Ishikawa (cell line): ENCODE measurements at regions not wholly inside any gene's neighbourhood (a gene's known extent, or its start where the extent isn't known, plus 50 kb on each side); places are given as distances from the start of the nearest gene placed in this dataset.

Source experiments
- CEBPB ChIP-seq: IDR thresholded peaks from 2 replicates; pipeline ENCODE4 v1.6.1; 2012
- CREB1 ChIP-seq: IDR thresholded peaks from 2 replicates; pipeline ENCODE4 v1.6.1; 2012; ENCODE audit warnings: low read depth
- EGR1 ChIP-seq: IDR thresholded peaks from 2 replicates; pipeline ENCODE4 v1.6.1; 2012
- EP300 ChIP-seq: IDR thresholded peaks from 2 replicates; pipeline ENCODE4 v1.6.1; 2012; ENCODE audit warnings: borderline replicate concordance
- FOXM1 ChIP-seq: IDR thresholded peaks from 2 replicates; pipeline ENCODE4 v1.6.1; 2012; ENCODE audit warnings: low read depth, borderline replicate concordance
- MAX ChIP-seq: IDR thresholded peaks from 2 replicates; pipeline ENCODE4 v1.6.1; 2012
- NFIC ChIP-seq: IDR thresholded peaks from 2 replicates; pipeline ENCODE4 v1.6.1; 2012
- RAD21 ChIP-seq: IDR thresholded peaks from 2 replicates; pipeline ENCODE4 v1.6.1; 2012; ENCODE audit warnings: low read depth
- TAF1 ChIP-seq: IDR thresholded peaks from 2 replicates; pipeline ENCODE4 v1.6.1; 2012; ENCODE audit warnings: low read depth, mild to moderate bottlenecking
- TCF12 ChIP-seq: IDR thresholded peaks from 2 replicates; pipeline ENCODE4 v1.6.1; 2012; ENCODE audit warnings: low read depth
- TEAD4 ChIP-seq: IDR thresholded peaks from 2 replicates; pipeline ENCODE4 v1.6.1; 2012
- USF1 ChIP-seq: IDR thresholded peaks from 2 replicates; pipeline ENCODE4 v1.6.1; 2012
- YY1 ChIP-seq: IDR thresholded peaks from 2 replicates; pipeline ENCODE4 v1.6.1; 2012; ENCODE audit warnings: low read depth
- ZBTB7A ChIP-seq: IDR thresholded peaks from 2 replicates; pipeline ENCODE4 v1.6.1; 2012; ENCODE audit warnings: low read depth
- TF ChIP-seq, protein P1 (sequence below): IDR thresholded peaks from 2 replicates; pipeline ENCODE4 v1.6.1; 2012; ENCODE audit warnings: low read depth, mild to moderate bottlenecking

- no peak for TF ChIP-seq USF1
- no peak for TF ChIP-seq CEBPB
- no peak for TF ChIP-seq NFIC
- TF ChIP-seq FOXM1: no peak
- no peak for TF ChIP-seq TAF1
- no peak for TF ChIP-seq EGR1
- no peak for TF ChIP-seq RAD21
- TF ChIP-seq, protein P1, sequence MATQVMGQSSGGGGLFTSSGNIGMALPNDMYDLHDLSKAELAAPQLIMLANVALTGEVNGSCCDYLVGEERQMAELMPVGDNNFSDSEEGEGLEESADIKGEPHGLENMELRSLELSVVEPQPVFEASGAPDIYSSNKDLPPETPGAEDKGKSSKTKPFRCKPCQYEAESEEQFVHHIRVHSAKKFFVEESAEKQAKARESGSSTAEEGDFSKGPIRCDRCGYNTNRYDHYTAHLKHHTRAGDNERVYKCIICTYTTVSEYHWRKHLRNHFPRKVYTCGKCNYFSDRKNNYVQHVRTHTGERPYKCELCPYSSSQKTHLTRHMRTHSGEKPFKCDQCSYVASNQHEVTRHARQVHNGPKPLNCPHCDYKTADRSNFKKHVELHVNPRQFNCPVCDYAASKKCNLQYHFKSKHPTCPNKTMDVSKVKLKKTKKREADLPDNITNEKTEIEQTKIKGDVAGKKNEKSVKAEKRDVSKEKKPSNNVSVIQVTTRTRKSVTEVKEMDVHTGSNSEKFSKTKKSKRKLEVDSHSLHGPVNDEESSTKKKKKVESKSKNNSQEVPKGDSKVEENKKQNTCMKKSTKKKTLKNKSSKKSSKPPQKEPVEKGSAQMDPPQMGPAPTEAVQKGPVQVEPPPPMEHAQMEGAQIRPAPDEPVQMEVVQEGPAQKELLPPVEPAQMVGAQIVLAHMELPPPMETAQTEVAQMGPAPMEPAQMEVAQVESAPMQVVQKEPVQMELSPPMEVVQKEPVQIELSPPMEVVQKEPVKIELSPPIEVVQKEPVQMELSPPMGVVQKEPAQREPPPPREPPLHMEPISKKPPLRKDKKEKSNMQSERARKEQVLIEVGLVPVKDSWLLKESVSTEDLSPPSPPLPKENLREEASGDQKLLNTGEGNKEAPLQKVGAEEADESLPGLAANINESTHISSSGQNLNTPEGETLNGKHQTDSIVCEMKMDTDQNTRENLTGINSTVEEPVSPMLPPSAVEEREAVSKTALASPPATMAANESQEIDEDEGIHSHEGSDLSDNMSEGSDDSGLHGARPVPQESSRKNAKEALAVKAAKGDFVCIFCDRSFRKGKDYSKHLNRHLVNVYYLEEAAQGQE: no peak
- no peak for TF ChIP-seq TEAD4
- TF ChIP-seq ZBTB7A: no peak
- TF ChIP-seq EP300: no peak
- no peak for TF ChIP-seq MAX
- TF ChIP-seq YY1: no peak
- no peak for TF ChIP-seq TCF12
- no peak for TF ChIP-seq CREB1
Observed at GRCh38 chr16:87006021-87006420, 311.2 kb downstream of the C16orf95 start.

DNA sequence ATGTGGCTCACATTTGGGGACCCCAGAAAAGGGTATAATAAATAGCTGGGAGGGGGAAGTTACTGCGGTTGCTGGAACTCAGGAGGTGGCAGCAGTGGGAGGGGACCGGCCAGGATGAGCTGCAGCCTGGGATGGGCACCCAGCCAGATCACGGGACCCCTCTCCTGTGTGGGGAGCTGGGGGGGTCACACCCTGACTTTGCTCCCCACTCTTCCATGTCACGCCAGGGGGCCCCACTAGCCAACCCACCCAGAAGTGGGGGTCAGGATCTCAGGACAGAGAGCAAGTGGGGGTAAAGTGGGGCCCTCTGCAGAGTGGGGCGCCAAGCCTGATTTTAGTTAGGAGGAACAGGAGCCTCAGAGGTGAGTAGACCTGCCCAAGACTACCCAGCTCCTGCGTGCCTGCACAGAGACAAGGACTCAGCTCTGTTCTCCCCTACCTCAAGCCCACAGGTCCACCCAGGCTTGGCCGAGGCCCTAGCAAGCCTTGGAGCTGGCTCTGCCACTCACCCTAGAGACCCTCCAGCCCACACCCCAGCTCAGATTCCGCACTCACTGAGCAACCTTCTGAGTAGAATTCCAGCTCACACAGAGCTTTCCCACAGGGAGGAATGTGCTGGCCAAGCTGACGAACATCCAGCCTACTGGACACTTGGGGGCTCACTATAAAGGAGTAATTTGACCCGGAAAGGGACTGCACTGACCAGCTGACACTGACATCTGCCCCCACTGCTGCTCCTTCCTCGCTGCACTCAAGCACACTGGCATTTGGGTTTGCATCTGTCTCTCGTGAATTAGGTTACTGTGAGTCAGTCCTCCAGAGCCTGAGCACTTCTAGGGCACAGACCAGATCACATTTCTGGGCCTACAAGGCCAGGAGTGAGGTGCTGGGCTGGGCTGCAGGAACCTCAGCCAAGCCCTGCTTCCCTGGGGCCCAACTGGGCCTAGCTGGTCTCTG, 310.1 kb downstream of the C16orf95 start:
- TF ChIP-seq ZBTB7A (no peak), RAD21 (no peak), CREB1 (no peak), EGR1 (no peak), TAF1 (no peak), USF1 (no peak), EP300 (no peak), YY1 (no peak), MAX (no peak), TCF12 (no peak), NFIC (no peak), FOXM1 (no peak), CEBPB (no peak), TEAD4 (no peak)
- TF ChIP-seq, protein P1: no peak

DNA sequence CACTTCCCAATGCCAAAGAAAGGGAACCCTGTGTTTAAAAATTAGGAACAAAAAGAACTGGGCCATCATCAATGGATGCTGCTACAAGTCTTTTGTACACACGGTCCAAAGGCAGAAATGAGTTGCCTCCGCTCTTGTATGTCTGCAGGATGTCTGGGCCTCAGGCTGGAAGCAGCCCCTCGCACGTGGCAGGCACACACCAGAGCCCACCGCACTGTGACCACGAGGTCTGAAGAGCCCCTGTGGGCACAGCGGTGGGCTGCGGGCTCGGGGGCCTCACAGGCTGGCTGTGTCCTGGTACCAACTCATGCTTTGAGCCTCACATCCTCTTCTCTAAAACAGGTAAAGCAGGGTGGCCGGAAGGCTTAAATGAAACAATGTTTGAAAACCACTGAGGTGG, 309.3 kb downstream of the C16orf95 start:
- TF ChIP-seq TAF1 (no peak), EP300 (no peak), EGR1 (no peak), YY1 (no peak), MAX (no peak), CREB1 (no peak)
- TF ChIP-seq, protein P1: no peak

- TF ChIP-seq ZBTB7A: no peak
- TF ChIP-seq, protein P1: no peak
- TF ChIP-seq EP300: no peak
- no peak for TF ChIP-seq EGR1
- no peak for TF ChIP-seq FOXM1
- no peak for TF ChIP-seq USF1
- TF ChIP-seq CEBPB: no peak
- TF ChIP-seq YY1: no peak
- TF ChIP-seq TCF12: no peak
- TF ChIP-seq TEAD4: no peak
- no peak for TF ChIP-seq MAX
- no peak for TF ChIP-seq RAD21
Observed at GRCh38 chr16:87008664-87009063, 308.5 kb downstream of the C16orf95 start.
